Panc1 (cell line): ENCODE measurements at regions not wholly inside any gene's neighbourhood (a gene's known extent, or its start where the extent isn't known, plus 50 kb on each side); places are given as distances from the start of the nearest gene placed in this dataset.

Experiments
- CTCF ChIP-seq: fragments of 450-650 bp; IDR thresholded peaks from 2 replicates; pipeline ENCODE4 v1.5.1; 2017; ENCODE audit warnings: mild to moderate bottlenecking
- POLR2AphosphoS5 ChIP-seq: IDR thresholded peaks from 2 replicates; pipeline ENCODE4 v1.6.1; 2012; ENCODE audit warnings: mild to moderate bottlenecking, low read depth, low read length, moderate library complexity
- REST ChIP-seq, 2 experiments: IDR thresholded peaks; 2 replicates each; pipeline ENCODE4 v1.6.1; 2011 to 2012; ENCODE audit warnings: low read depth in 2 of 2, control low read depth in 1 of 2, low read length in 1 of 2, mild to moderate bottlenecking in 1 of 2, moderate library complexity in 1 of 2; ENCODE audit not compliant: insufficient read depth in 1 of 2
- SIN3A ChIP-seq: IDR thresholded peaks from 2 replicates; pipeline ENCODE4 v1.6.1; 2012; ENCODE audit warnings: low read depth, mild to moderate bottlenecking, low read length, moderate library complexity, borderline replicate concordance; ENCODE audit not compliant: insufficient read depth

DNA sequence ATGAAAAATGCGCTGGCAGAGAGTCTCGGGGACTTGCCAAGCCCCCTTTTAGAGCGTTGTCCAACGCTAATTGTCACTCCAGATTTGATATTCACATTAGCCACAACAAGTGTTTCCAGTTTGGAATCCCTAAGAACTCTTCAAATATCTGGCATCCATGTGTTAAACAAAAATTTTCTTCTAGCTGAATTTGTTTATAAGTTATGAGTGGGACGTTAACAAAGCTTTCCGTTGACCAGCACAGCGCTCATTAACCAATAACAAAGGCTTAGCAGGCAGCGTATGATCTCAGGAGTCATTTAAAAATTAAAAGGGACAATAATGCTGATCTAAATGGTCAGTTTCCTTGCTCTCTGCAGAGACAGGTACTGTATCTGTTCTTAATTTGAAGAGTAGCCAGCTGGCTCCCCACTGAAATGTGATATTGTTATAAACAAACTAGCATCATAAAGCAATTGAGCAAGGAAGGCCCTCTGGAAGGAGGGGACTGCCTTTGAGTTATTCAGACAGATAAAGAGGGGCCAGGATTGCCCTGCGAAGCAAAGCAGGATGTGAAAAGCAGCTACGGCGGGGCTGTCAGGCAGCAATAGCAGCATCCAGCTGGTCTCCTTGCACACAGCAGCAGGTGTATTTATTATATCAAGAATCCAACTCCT, 337.2 kb upstream of the SALL3 start:
- no peak for TF ChIP-seq POLR2AphosphoS5
- TF ChIP-seq CTCF, result no peak
- no peak for TF ChIP-seq SIN3A
- no peak for TF ChIP-seq REST (IDR thresholded peaks at IDR 0.05; ENCODE audit: insufficient read depth in 1 of 2, low read depth in 2 of 2, low read length in 1 of 2)
